MM.1S (cell line): ENCODE measurements at regions not wholly inside any gene's neighbourhood (a gene's known extent, or its start where the extent isn't known, plus 50 kb on each side); places are given as distances from the start of the nearest gene placed in this dataset.

Experiments used
- DNase-seq: peaks from one replicate; pipeline ENCODE4 v3.0.0-alpha.2; 2015
- H2AFZ ChIP-seq: fragments of 300-600 bp; sonication (generic); 2 replicates; pipeline ENCODE4 v1.6.0; 2016; ENCODE audit warnings: antibody characterized with exemption, low read length
- H3F3A ChIP-seq: fragments of 300-600 bp; sonication (generic); 2 replicates; pipeline ENCODE4 v1.6.1; 2016; ENCODE audit warnings: mild to moderate bottlenecking, antibody characterized with exemption, low read length, moderate library complexity, mixed read lengths; ENCODE audit not compliant: insufficient read depth
- H3K27ac ChIP-seq: fragments of 300-600 bp; sonication (generic); 2 replicates; pipeline ENCODE4 v1.5.1; 2016; ENCODE audit warnings: mild to moderate bottlenecking, low read length
- H3K27me3 ChIP-seq: fragments of 300-600 bp; sonication (generic); replicated peaks from 2 replicates; pipeline ENCODE4 v1.6.0; 2016; ENCODE audit warnings: low read length; ENCODE audit not compliant: insufficient read depth
- H3K36me3 ChIP-seq: fragments of 300-600 bp; sonication (generic); replicated peaks from 2 replicates; pipeline ENCODE4 v1.6.1; 2016; ENCODE audit warnings: mild to moderate bottlenecking, low read length, mixed read lengths; ENCODE audit not compliant: insufficient read depth
- H3K4me1 ChIP-seq: fragments of 300-600 bp; sonication (generic); 2 replicates; pipeline ENCODE4 v1.6.1; 2016; ENCODE audit warnings: low read length, mixed read lengths
- H3K4me2 ChIP-seq: fragments of 300-600 bp; sonication (generic); 2 replicates; pipeline ENCODE4 v1.6.0; 2016; ENCODE audit warnings: low read depth, low read length
- H3K4me3 ChIP-seq: fragments of 300-600 bp; sonication (generic); 2 replicates; pipeline ENCODE4 v1.5.1; 2016; ENCODE audit warnings: low read length, mixed read lengths
- H3K79me2 ChIP-seq: fragments of 300-600 bp; sonication (generic); 2 replicates; pipeline ENCODE4 v1.6.1; 2016; ENCODE audit warnings: mixed run types, low read length, mixed read lengths
- H3K9ac ChIP-seq: fragments of 300-600 bp; sonication (generic); 2 replicates; pipeline ENCODE4 v1.6.1; 2016; ENCODE audit warnings: low read length, mixed read lengths
- H3K9me2 ChIP-seq: fragments of 300-600 bp; sonication (generic); replicated peaks from 2 replicates; pipeline ENCODE4 v1.6.1; 2016; ENCODE audit warnings: mild to moderate bottlenecking, low read length, mixed read lengths; ENCODE audit not compliant: insufficient read depth
- H3K9me3 ChIP-seq: fragments of 300-600 bp; sonication (generic); replicated peaks from 2 replicates; pipeline ENCODE4 v1.6.1; 2016; ENCODE audit warnings: mild to moderate bottlenecking, low read length, mixed read lengths; ENCODE audit not compliant: insufficient read depth
- H4K20me1 ChIP-seq: fragments of 300-600 bp; sonication (generic); 2 replicates; pipeline ENCODE4 v1.6.1; 2016; ENCODE audit warnings: mild to moderate bottlenecking, low read length, moderate library complexity, mixed read lengths; ENCODE audit not compliant: insufficient read depth
- EZH2 ChIP-seq: fragments of 300-600 bp; sonication (generic); optimal IDR thresholded peaks from 2 replicates; pipeline ENCODE3; 2017; ENCODE audit warnings: low read depth, mild to moderate bottlenecking, antibody characterized with exemption, low read length, mixed read lengths
- EZH2phosphoT487 ChIP-seq: fragments of 300-600 bp; sonication (generic); IDR thresholded peaks from 2 replicates; pipeline ENCODE4 v1.6.1; 2018; ENCODE audit warnings: antibody characterized with exemption, low read length
- TF ChIP-seq, protein P1 (sequence below): fragments of 300-600 bp; sonication (generic); IDR thresholded peaks from 2 replicates; pipeline ENCODE4 v1.5.1; 2016; ENCODE audit warnings: antibody characterized with exemption, low read length, mixed read lengths

DNA sequence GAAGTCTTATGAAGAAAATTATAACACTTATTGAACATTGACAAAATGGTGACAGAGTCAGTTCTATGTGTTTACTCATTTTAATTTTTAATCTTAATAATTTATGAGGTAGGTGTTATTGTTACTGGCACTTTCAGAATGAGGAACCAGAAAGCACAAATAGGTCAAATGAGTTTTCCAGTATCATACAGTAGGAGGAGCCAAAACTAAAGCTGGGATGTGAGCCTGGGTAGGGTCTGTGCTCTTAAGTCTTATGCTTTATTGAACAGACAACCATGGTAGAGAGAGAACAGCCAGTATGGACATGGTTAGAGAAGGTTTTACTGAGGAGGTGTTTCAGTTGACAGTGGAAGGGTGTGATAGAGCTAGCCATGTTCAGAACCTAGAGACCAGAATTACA, 775.7 kb downstream of the TMTC2 start:
- Histone ChIP-seq H3K27me3 (no peaks in the 10 kb centered on the region), H3K9me3 (no peaks in the 10 kb centered on the region), H3K36me3 (no peaks in the 10 kb centered on the region), H3K9ac (no peak overlapping the region), H3K4me3 (no peak overlapping the region), H3K9me2 (0 out of 2 replicates have a peak, but pooled peaks cover 3% of the 10 kb centered on the region), H2AFZ (no peak overlapping the region), H3F3A (no peaks in the 10 kb centered on the region), H3K27ac (no peak overlapping the region), H4K20me1 (no peaks in the 10 kb centered on the region), H3K4me1 (no peaks in the 10 kb centered on the region), H3K4me2 (no peak overlapping the region), H3K79me2 (no peaks in the 10 kb centered on the region)
- DNase-seq, result no peak
- no peak for TF ChIP-seq EZH2phosphoT487
- no peak for TF ChIP-seq EZH2
- TF ChIP-seq, protein P1, sequence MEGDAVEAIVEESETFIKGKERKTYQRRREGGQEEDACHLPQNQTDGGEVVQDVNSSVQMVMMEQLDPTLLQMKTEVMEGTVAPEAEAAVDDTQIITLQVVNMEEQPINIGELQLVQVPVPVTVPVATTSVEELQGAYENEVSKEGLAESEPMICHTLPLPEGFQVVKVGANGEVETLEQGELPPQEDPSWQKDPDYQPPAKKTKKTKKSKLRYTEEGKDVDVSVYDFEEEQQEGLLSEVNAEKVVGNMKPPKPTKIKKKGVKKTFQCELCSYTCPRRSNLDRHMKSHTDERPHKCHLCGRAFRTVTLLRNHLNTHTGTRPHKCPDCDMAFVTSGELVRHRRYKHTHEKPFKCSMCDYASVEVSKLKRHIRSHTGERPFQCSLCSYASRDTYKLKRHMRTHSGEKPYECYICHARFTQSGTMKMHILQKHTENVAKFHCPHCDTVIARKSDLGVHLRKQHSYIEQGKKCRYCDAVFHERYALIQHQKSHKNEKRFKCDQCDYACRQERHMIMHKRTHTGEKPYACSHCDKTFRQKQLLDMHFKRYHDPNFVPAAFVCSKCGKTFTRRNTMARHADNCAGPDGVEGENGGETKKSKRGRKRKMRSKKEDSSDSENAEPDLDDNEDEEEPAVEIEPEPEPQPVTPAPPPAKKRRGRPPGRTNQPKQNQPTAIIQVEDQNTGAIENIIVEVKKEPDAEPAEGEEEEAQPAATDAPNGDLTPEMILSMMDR, result no peak

DNA sequence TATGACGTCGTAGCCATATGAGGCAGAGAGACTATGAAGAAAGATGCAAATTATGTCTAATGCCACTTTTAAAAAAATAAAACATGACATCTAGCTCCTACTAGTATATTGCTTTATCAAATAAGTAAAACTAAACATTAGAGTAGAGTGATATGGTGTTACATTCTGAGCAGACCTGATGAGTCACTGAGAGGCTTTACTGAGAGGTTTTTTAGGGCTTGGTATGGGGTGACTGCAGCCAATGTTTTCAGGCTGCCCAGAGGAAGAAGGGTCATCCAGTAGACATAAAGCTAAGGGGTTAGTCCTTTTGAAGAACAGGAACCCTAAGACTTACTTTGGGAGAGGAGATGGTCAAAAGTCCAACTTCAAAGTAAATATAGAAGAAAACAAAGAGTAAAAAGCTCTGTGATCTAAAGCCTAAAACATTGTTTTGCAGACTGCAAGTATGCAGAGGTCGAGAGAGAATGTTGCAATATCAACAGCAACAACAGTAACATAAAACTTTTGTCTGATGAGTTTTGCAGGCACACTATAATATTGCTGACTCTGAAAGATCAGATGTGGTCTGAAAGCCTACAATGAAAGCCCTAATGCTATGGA, 774.7 kb downstream of the TMTC2 start:
- Histone ChIP-seq H3K27ac (no peak overlapping the region), H3K9ac (no peak overlapping the region), H3K4me2 (no peak overlapping the region), H3K4me3 (no peak overlapping the region), H3K9me2 (0 out of 2 replicates have a peak, but pooled peaks cover 3% of the 10 kb centered on the region), H4K20me1 (no peaks in the 10 kb centered on the region), H3K4me1 (no peaks in the 10 kb centered on the region), H3K36me3 (no peaks in the 10 kb centered on the region), H2AFZ (no peak overlapping the region), H3K9me3 (no peaks in the 10 kb centered on the region), H3F3A (no peaks in the 10 kb centered on the region), H3K79me2 (no peaks in the 10 kb centered on the region), H3K27me3 (no peaks in the 10 kb centered on the region)
- TF ChIP-seq, protein P1, result no peak
- TF ChIP-seq EZH2 (no peak), EZH2phosphoT487 (no peak)
- DNase-seq, result no peak

DNA sequence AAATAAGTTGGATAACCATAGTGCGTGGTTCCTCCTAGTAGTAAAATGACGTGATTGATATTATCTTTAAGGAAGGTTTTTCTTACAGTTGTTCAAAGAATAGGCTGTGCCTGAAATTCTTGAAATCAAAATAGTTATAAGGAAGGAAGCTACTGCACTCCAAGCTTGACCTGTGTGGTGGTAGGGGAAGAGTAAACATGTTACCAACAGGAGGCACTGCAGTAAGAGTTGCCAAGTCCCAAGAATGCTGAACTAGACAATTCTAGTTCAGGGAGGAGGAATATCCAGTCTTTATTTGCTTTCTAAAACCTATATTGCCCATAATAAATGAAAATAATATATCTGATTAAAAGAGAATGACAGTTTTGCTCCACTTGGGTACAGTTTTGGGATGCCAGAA, 764.5 kb downstream of the TMTC2 start:
- Histone ChIP-seq H3K36me3 (no peaks in the 10 kb centered on the region), H3K4me3 (no peak overlapping the region), H3K4me2 (no peak overlapping the region), H4K20me1 (no peaks in the 10 kb centered on the region), H3K27me3 (no peaks in the 10 kb centered on the region), H2AFZ (no peak overlapping the region), H3K4me1 (no peaks in the 10 kb centered on the region), H3K79me2 (no peaks in the 10 kb centered on the region), H3F3A (no peaks in the 10 kb centered on the region), H3K9ac (no peak overlapping the region), H3K9me3 (no peaks in the 10 kb centered on the region), H3K9me2 (no peaks in the 10 kb centered on the region), H3K27ac (no peak overlapping the region)
- TF ChIP-seq EZH2phosphoT487 (no peak), EZH2 (no peak)
- TF ChIP-seq, protein P1, result no peak
- no peak for DNase-seq
